Activated T-cell treated with anti-CD3 and anti-CD28 coated beads, Interleukin-2, amount 50 U/mL, for 24 hours (primary cell): ENCODE measurements at regions not wholly inside any gene's neighbourhood (a gene's known extent, or its start where the extent isn't known, plus 50 kb on each side); places are given as distances from the start of the nearest gene placed in this dataset.
"Not testable (repeated sequence)": the region's sequence is repeated elsewhere in the genome, so short reads cannot be mapped to it uniquely, and the experiment has no call there.

Experiments
- DNase-seq: peaks from one replicate; pipeline ENCODE4 v3.0.0-alpha.2; 2020
- H3K27ac Mint-ChIP-seq: 2 replicates; pipeline ENCODE4 v1.8.0; 2020; ENCODE audit warnings: mild to moderate bottlenecking, mixed read lengths
- H3K27me3 Mint-ChIP-seq: 2 replicates; pipeline ENCODE4 v1.8.0; 2020; ENCODE audit warnings: mixed read lengths
- H3K36me3 Mint-ChIP-seq: 2 replicates; pipeline ENCODE4 v1.8.0; 2020; ENCODE audit warnings: low read depth, mixed read lengths
- H3K4me1 Mint-ChIP-seq: 2 replicates; pipeline ENCODE4 v1.8.0; 2020; ENCODE audit warnings: low read depth, mixed read lengths
- H3K4me3 Mint-ChIP-seq: 2 replicates; pipeline ENCODE4 v1.8.0; 2020; ENCODE audit warnings: mild to moderate bottlenecking, moderate library complexity, mixed read lengths
- H3K9me3 Mint-ChIP-seq: 2 replicates; pipeline ENCODE4 v1.8.0; 2020; ENCODE audit warnings: mixed read lengths

- no peaks in the 10 kb centered on the region for H3K36me3 Mint-ChIP-seq
- H3K27ac Mint-ChIP-seq: no peak overlapping the region
- no peaks in the 10 kb centered on the region for H3K27me3 Mint-ChIP-seq
- no peaks in the 10 kb centered on the region for H3K9me3 Mint-ChIP-seq
- DNase-seq: no peak
- no peak overlapping the region for H3K4me3 Mint-ChIP-seq
- no peaks in the 10 kb centered on the region for H3K4me1 Mint-ChIP-seq
Observed at GRCh38 chr18:68215931-68216330, 499.0 kb downstream of the TMX3 start.

- Mint-ChIP-seq H3K36me3 (no peaks in the 10 kb centered on the region), H3K4me3 (no peak overlapping the region), H3K4me1 (no peaks in the 10 kb centered on the region), H3K27ac (no peak overlapping the region), H3K9me3 (no peaks in the 10 kb centered on the region), H3K27me3 (no peaks in the 10 kb centered on the region)
- DNase-seq: no peak
Observed at GRCh38 chr18:68186039-68186438, 528.9 kb downstream of the TMX3 start.

DNA sequence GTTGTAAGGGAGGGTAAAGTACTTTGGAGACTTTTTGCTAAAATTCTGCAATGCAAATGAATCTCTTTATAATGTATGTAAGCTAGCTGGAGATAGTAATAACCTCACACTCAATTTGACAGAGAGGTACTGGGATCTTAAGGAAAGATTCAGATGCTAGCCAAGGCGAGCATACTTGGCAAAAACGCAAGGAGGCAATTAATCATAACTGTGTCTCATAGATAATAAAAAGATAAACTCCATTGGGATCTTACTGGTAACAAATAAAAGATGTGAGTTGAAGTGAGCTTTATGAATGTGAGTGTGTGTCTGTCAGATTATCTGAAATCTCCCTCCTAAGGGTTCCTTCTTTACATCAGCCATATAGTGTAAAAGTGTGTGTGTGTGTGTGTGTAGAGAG is 533.0 kb downstream of the TMX3 start:
- H3K27ac Mint-ChIP-seq: no peak overlapping the region
- no peaks in the 10 kb centered on the region for H3K4me1 Mint-ChIP-seq
- no peak for DNase-seq
- no peak overlapping the region for H3K4me3 Mint-ChIP-seq
- no peaks in the 10 kb centered on the region for H3K9me3 Mint-ChIP-seq
- H3K36me3 Mint-ChIP-seq: no peaks in the 10 kb centered on the region
- no peaks in the 10 kb centered on the region for H3K27me3 Mint-ChIP-seq

- no peaks in the 10 kb centered on the region for H3K9me3 Mint-ChIP-seq
- DNase-seq: no peak
- H3K36me3 Mint-ChIP-seq: no peaks in the 10 kb centered on the region
- no peaks in the 10 kb centered on the region for H3K27me3 Mint-ChIP-seq
- no peak overlapping the region for H3K4me3 Mint-ChIP-seq
- no peaks in the 10 kb centered on the region for H3K4me1 Mint-ChIP-seq
- no peak overlapping the region for H3K27ac Mint-ChIP-seq
Observed at GRCh38 chr18:68179811-68180210, 535.1 kb downstream of the TMX3 start.

DNA sequence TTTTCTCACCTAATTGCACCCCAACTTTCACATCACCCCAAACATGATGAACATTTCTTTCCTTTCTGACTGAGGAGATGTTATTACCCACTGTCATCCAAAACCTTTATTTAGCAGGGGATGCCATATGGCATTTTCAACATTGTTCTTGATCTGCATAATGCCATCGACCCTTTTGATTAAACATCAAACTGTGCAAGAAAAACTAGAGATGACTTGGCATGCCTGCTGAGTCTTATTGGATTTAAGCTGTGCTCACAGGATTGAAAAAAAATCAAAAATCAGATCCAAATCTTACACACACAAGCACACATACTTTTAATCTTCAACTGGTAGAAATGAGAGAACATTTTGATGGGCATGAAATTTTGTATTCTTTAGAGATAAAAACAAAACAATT is 536.0 kb downstream of the TMX3 start:
- DNase-seq: no peak
- no peaks in the 10 kb centered on the region for H3K27me3 Mint-ChIP-seq

GRCh38 chr18:68177807-68178702 is 536.9 kb downstream of the TMX3 start:
- DNase-seq: no peak
- Mint-ChIP-seq H3K4me1 (no peaks in the 10 kb centered on the region), H3K9me3 (no peaks in the 10 kb centered on the region), H3K27ac (no peak overlapping the region), H3K4me3 (no peak overlapping the region), H3K27me3 (no peaks in the 10 kb centered on the region), H3K36me3 (no peaks in the 10 kb centered on the region)

More for the DNA sequence above, 536.0 kb downstream of the TMX3 start:
- no peaks in the 10 kb centered on the region for H3K36me3 Mint-ChIP-seq
- H3K4me1 Mint-ChIP-seq: no peaks in the 10 kb centered on the region
- H3K9me3 Mint-ChIP-seq: no peaks in the 10 kb centered on the region
- no peak overlapping the region for H3K27ac Mint-ChIP-seq
- H3K4me3 Mint-ChIP-seq: no peak overlapping the region

- no peak for DNase-seq
- no peaks in the 10 kb centered on the region for H3K4me1 Mint-ChIP-seq
- H3K27me3 Mint-ChIP-seq: no peaks in the 10 kb centered on the region
- no peak overlapping the region for H3K27ac Mint-ChIP-seq
- no peaks in the 10 kb centered on the region for H3K36me3 Mint-ChIP-seq
- no peak overlapping the region for H3K4me3 Mint-ChIP-seq
- H3K9me3 Mint-ChIP-seq: no peaks in the 10 kb centered on the region
Observed at GRCh38 chr18:68176901-68177300, 538.0 kb downstream of the TMX3 start.

DNA sequence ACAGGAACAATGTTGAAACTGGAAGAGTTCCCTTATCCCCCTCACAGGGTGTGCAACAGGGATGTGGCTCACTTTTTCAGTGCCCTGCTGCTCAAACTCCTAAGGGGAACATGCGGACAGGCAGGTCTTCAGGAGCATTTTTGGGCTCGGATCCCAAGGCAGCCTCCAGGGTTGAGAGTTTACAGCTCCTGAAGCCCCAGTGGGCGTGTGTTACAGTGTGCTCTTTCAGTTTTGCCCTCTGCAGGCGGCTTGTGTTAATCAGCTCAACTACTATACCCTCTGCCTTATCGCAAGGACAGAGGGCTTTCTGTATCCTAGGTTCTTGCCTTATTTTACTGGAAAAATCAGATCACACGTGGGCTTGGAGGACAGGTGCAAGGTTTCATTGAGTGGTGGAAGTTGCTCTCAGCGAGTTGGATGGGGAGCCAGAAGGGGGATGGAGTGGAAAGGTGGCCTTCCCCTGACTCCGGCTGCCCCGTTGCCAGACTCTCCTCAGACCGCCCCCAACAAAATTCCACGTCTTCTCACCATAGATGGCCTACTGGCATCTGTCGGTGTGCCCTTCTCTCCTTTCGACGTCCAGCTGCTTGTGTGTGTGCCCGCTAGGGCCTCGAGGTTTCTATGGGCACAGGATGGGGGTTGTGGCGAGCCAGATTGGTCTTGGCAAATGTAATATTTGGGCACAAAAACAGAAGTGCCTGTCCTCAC is 541.9 kb downstream of the TMX3 start:
- DNase-seq: no peak
- Mint-ChIP-seq H3K36me3 (no peaks in the 10 kb centered on the region), H3K4me3 (no peak overlapping the region), H3K9me3 (no peaks in the 10 kb centered on the region), H3K4me1 (no peaks in the 10 kb centered on the region), H3K27ac (no peak overlapping the region), H3K27me3 (no peaks in the 10 kb centered on the region)

DNA sequence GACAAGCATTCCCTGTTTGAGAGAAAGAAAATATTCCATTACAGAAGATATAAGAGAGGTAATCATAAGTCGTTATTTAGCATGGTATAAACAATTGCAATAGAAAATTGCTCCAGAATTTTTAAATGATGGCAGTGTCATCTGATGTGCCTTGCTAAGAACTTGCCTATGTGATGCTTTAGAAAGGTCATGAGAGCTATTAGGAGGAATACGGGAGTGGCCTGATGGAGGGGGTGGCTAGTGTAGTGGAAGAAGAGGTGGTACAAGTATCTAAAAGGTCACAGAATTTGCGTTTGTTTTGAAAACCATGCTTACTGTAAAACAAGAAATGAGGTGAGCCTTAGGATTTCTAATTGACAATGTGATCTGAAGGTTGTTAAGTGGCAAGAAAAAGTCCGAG is 550.0 kb downstream of the TMX3 start:
- Mint-ChIP-seq H3K36me3 (no peaks in the 10 kb centered on the region), H3K4me3 (no peak overlapping the region), H3K4me1 (no peaks in the 10 kb centered on the region), H3K9me3 (no peaks in the 10 kb centered on the region), H3K27me3 (no peaks in the 10 kb centered on the region), H3K27ac (no peak overlapping the region)
- DNase-seq: no peak

GRCh38 chr18:68153821-68154220 is 561.1 kb downstream of the TMX3 start:
- not testable (repeated sequence) for DNase-seq, H3K27me3 Mint-ChIP-seq, H3K27ac Mint-ChIP-seq, H3K9me3 Mint-ChIP-seq, H3K4me1 Mint-ChIP-seq, H3K36me3 Mint-ChIP-seq, H3K4me3 Mint-ChIP-seq

DNA sequence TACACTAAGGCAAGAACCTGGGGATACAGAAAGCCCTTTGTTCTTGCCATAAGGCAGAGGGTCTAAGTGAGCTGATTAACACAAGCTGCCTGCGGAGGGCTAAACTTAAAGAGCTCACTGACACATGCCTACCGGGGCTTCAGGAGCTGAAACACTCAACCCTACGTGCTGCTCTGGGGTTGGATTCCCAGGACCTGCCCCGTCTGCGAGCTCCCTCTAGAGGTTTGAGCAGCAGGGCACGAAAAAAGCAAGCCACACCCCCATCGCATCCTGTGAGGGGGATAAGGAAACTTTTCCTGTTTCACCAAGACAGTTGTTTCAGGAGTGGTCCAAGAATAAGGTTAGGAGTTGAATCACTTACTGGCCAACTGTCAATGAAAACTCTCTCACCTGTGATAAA is 562.1 kb downstream of the TMX3 start:
- Mint-ChIP-seq H3K4me1 (no peaks in the 10 kb centered on the region), H3K27ac (no peak overlapping the region), H3K4me3 (no peak overlapping the region), H3K36me3 (no peaks in the 10 kb centered on the region), H3K9me3 (no peaks in the 10 kb centered on the region), H3K27me3 (no peaks in the 10 kb centered on the region)
- DNase-seq: no peak

DNA sequence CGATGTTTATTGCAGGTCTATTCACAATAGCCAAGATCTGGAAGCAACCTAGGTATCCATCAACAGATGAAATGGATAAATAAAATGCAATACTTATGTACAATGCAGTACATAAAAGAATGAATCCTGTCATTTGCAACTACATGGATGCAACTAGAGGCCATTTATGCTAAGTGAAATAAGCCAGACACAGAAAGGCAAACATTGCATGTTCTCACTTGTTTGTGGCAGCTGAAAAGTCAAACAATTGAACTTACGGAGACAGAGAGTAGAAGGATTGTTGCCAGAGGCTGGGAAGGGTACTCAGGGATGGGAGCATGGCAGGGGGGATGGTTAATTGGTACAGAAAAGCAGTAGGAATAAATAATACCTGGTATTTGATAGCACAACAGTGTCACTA is 563.9 kb downstream of the TMX3 start:
- Mint-ChIP-seq H3K4me3 (no peak overlapping the region), H3K27ac (no peak overlapping the region), H3K4me1 (no peaks in the 10 kb centered on the region), H3K9me3 (no peaks in the 10 kb centered on the region), H3K27me3 (no peaks in the 10 kb centered on the region), H3K36me3 (no peaks in the 10 kb centered on the region)
- DNase-seq: no peak

- no peaks in the 10 kb centered on the region for H3K36me3 Mint-ChIP-seq
- no peaks in the 10 kb centered on the region for H3K27me3 Mint-ChIP-seq
- H3K27ac Mint-ChIP-seq: no peak overlapping the region
- no peaks in the 10 kb centered on the region for H3K9me3 Mint-ChIP-seq
- no peaks in the 10 kb centered on the region for H3K4me1 Mint-ChIP-seq
- no peak overlapping the region for H3K4me3 Mint-ChIP-seq
- DNase-seq: no peak
Observed at GRCh38 chr18:68148863-68149262, 566.0 kb downstream of the TMX3 start.

- Mint-ChIP-seq H3K27me3 (no peaks in the 10 kb centered on the region), H3K4me1 (no peaks in the 10 kb centered on the region), H3K27ac (no peak overlapping the region), H3K4me3 (no peak overlapping the region), H3K9me3 (no peaks in the 10 kb centered on the region), H3K36me3 (no peaks in the 10 kb centered on the region)
- no peak for DNase-seq
Observed at GRCh38 chr18:68147728-68148127, 567.2 kb downstream of the TMX3 start.

DNA sequence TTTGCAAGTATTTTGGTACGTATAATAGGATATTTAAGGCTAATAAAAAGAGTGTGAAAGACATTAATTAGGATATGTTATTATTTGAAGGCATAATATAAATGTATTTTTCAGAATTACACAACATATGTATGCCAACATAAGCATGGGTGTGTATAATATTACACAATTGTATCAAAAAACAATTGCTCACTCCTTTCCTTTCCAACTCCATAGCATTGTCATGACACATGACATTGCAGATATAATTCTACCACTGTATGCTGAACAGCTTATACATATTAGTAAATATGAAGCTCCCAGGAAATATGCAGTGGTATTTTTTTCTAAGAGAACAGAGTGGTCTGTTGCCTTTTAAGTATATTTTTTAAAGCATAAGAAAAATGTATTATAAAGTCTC is 593.1 kb downstream of the TMX3 start:
- H3K9me3 Mint-ChIP-seq: no peaks in the 10 kb centered on the region

More for the DNA sequence above, 593.1 kb downstream of the TMX3 start:
- H3K27ac Mint-ChIP-seq: no peak overlapping the region
- H3K36me3 Mint-ChIP-seq: no peaks in the 10 kb centered on the region
- no peak for DNase-seq
- no peaks in the 10 kb centered on the region for H3K4me1 Mint-ChIP-seq
- no peak overlapping the region for H3K4me3 Mint-ChIP-seq
- H3K27me3 Mint-ChIP-seq: no peaks in the 10 kb centered on the region
